ENCODE measurements at regions not wholly inside any gene's neighbourhood (a gene's known extent, or its start where the extent isn't known, plus 50 kb on each side); places are given as distances from the start of the nearest gene placed in this dataset.

- Histone ChIP-seq H3K9me2 (ENCODE audit: insufficient read depth) (no peaks in the 10 kb centered on the region), H3K4me3 (no peak overlapping the region), H3K9me3 (ENCODE audit: low read depth) (no peaks in the 10 kb centered on the region), H3K27ac (no peak overlapping the region), H3K36me3 (ENCODE audit: low read depth) (no peaks in the 10 kb centered on the region), H4K20me1 (ENCODE audit: insufficient read depth) (no peaks in the 10 kb centered on the region), H3K79me2 (ENCODE audit: insufficient read depth) (no peaks in the 10 kb centered on the region), H3F3A (ENCODE audit: insufficient read depth) (no peaks in the 10 kb centered on the region), H3K4me2 (ENCODE audit: unreplicated experiment) (no peak overlapping the region), H3K9ac (no peak overlapping the region), H3K4me1 (ENCODE audit: insufficient read depth) (no peaks in the 10 kb centered on the region), H2AFZ (no peak overlapping the region), H3K27me3 (replicated peaks; ENCODE audit: insufficient read depth) (no peaks in the 10 kb centered on the region)
- no peak for DNase-seq
- in situ Hi-C loops (cut with MboI): no loop called here
- TF ChIP-seq EZH2phosphoT487 (IDR thresholded peaks at IDR 0.05; ENCODE audit: insufficient read depth, low read depth): no peak
- TF ChIP-seq EZH2 (IDR thresholded peaks at IDR 0.05; ENCODE audit: insufficient read depth, poor library complexity, severe bottlenecking): no peak
Measured at GRCh38 chr15:53213336-53213735, 423.2 kb upstream of the ONECUT1 start.

- H3F3A ChIP-seq (ENCODE audit: insufficient read depth): no peaks in the 10 kb centered on the region
- H3K9me3 ChIP-seq (ENCODE audit: low read depth): no peaks in the 10 kb centered on the region
- no peaks in the 10 kb centered on the region for H3K27me3 ChIP-seq (replicated peaks; ENCODE audit: insufficient read depth)
- no peak overlapping the region for H3K27ac ChIP-seq
- no peaks in the 10 kb centered on the region for H3K79me2 ChIP-seq (ENCODE audit: insufficient read depth)
- H3K4me2 ChIP-seq (ENCODE audit: unreplicated experiment): no peak overlapping the region
- H3K9me2 ChIP-seq (ENCODE audit: insufficient read depth): no peaks in the 10 kb centered on the region
- no peaks in the 10 kb centered on the region for H3K4me1 ChIP-seq (ENCODE audit: insufficient read depth)
- no peaks in the 10 kb centered on the region for H4K20me1 ChIP-seq (ENCODE audit: insufficient read depth)
- in situ Hi-C loops (cut with MboI): no loop called here
- H2AFZ ChIP-seq: no peak overlapping the region
- 14 to 18% methylated on average over 4 of the region's 4 CpGs for WGBS, 2 experiments (ENCODE audit: low coverage in 1 of 2, low lambda C conversion rate in 2 of 2, missing lambda C conversion rate in 2 of 2)
- no peak for DNase-seq
- no peaks in the 10 kb centered on the region for H3K36me3 ChIP-seq (ENCODE audit: low read depth)
- H3K4me3 ChIP-seq: no peak overlapping the region
- no peak overlapping the region for H3K9ac ChIP-seq
- TF ChIP-seq EZH2phosphoT487 (IDR thresholded peaks at IDR 0.05; ENCODE audit: insufficient read depth, low read depth): no peak
- TF ChIP-seq EZH2 (IDR thresholded peaks at IDR 0.05; ENCODE audit: insufficient read depth, poor library complexity, severe bottlenecking): no peak
Measured at GRCh38 chr15:53212785-53213184, 422.6 kb upstream of the ONECUT1 start.

- Histone ChIP-seq H4K20me1 (ENCODE audit: insufficient read depth) (no peaks in the 10 kb centered on the region), H3F3A (ENCODE audit: insufficient read depth) (no peaks in the 10 kb centered on the region), H3K27ac (no peak overlapping the region), H3K27me3 (replicated peaks; ENCODE audit: insufficient read depth) (no peaks in the 10 kb centered on the region), H2AFZ (no peak overlapping the region), H3K9ac (no peak overlapping the region), H3K79me2 (ENCODE audit: insufficient read depth) (no peaks in the 10 kb centered on the region), H3K9me2 (ENCODE audit: insufficient read depth) (no peaks in the 10 kb centered on the region), H3K4me1 (ENCODE audit: insufficient read depth) (no peaks in the 10 kb centered on the region), H3K4me2 (ENCODE audit: unreplicated experiment) (no peak overlapping the region), H3K4me3 (no peak overlapping the region), H3K9me3 (ENCODE audit: low read depth) (no peaks in the 10 kb centered on the region), H3K36me3 (ENCODE audit: low read depth) (no peaks in the 10 kb centered on the region)
- TF ChIP-seq EZH2phosphoT487 (IDR thresholded peaks at IDR 0.05; ENCODE audit: insufficient read depth, low read depth): no peak
- TF ChIP-seq EZH2 (IDR thresholded peaks at IDR 0.05; ENCODE audit: insufficient read depth, poor library complexity, severe bottlenecking): no peak
- in situ Hi-C loops (cut with MboI): no loop called here
- DNase-seq: no peak
- WGBS, 2 experiments (ENCODE audit: low coverage in 1 of 2, low lambda C conversion rate in 2 of 2, missing lambda C conversion rate in 2 of 2): 3 to 4% methylated on average over 3 of the region's 3 CpGs
Measured at GRCh38 chr15:53210653-53211052, 420.5 kb upstream of the ONECUT1 start.

DNA sequence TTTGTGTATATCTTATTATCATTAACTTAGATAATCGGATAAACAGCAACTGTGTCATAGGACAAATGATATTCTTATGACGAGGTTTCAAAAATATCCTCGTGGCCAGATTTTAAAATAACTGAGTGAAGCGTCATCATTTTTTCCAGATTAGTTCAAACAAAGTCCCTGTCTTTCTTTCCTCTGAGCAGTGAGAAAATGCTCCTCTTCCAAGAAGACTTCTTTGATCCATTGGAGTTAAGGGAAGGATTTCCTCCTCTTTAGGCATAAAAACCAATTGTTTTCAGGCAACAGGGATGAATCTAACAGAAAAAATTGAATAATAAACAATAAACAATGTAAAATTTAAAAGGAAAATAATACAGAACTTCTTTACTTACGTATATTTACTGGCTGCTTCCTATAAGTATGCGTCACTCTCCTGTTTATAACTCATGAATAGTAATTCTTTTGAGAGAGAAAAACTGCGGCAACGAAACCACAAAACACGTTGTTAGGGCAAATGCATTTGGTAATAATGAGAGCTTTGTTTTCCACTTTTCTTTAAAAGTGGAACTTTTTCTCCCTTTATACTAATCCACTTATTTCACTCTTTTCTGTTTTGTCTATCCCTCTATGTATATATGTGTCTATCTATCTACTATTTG, 419.4 kb upstream of the ONECUT1 start:
- no peak overlapping the region for H2AFZ ChIP-seq
- H3K9me3 ChIP-seq (ENCODE audit: low read depth): no peaks in the 10 kb centered on the region
- H3K79me2 ChIP-seq (ENCODE audit: insufficient read depth): no peaks in the 10 kb centered on the region
- H3K4me1 ChIP-seq (ENCODE audit: insufficient read depth): no peaks in the 10 kb centered on the region
- no peak overlapping the region for H3K4me3 ChIP-seq
- no peaks in the 10 kb centered on the region for H3F3A ChIP-seq (ENCODE audit: insufficient read depth)
- no peak for DNase-seq
- no peak for TF ChIP-seq EZH2phosphoT487 (IDR thresholded peaks at IDR 0.05; ENCODE audit: insufficient read depth, low read depth)
- TF ChIP-seq EZH2 (IDR thresholded peaks at IDR 0.05; ENCODE audit: insufficient read depth, poor library complexity, severe bottlenecking): no peak
- no peaks in the 10 kb centered on the region for H3K36me3 ChIP-seq (ENCODE audit: low read depth)
- no peaks in the 10 kb centered on the region for H3K9me2 ChIP-seq (ENCODE audit: insufficient read depth)
- H3K4me2 ChIP-seq (ENCODE audit: unreplicated experiment): no peak overlapping the region
- no peak overlapping the region for H3K9ac ChIP-seq
- H3K27me3 ChIP-seq (replicated peaks; ENCODE audit: insufficient read depth): no peaks in the 10 kb centered on the region
- in situ Hi-C loops (cut with MboI): no loop called here
- H3K27ac ChIP-seq: no peak overlapping the region
- WGBS, 2 experiments (ENCODE audit: low coverage in 1 of 2, low lambda C conversion rate in 2 of 2, missing lambda C conversion rate in 2 of 2): 34 to 41% methylated on average over 9 of the region's 9 CpGs
- H4K20me1 ChIP-seq (ENCODE audit: insufficient read depth): no peaks in the 10 kb centered on the region

DNA sequence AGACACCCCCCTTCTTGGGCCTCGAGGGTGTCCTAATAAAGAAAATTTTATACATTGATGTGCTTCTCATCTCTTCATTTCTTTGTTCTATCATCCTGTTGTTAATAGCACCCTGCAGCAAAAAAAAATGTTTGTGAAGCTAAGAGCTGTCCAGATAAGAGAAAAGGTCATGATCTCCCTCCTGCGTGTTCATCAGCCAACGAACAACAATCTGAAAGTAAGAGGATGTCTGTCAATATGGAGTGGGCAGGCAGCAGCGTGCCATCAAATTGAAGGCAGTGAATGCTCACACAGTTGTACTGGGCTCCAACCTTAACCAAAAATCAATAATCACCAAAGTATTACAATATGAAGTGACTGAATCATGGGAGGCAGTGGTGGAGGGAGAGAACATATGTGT, 418.6 kb upstream of the ONECUT1 start:
- Histone ChIP-seq H3K27ac (no peak overlapping the region), H3K4me3 (no peak overlapping the region), H3K9me2 (ENCODE audit: insufficient read depth) (no peaks in the 10 kb centered on the region), H3K79me2 (ENCODE audit: insufficient read depth) (no peaks in the 10 kb centered on the region), H2AFZ (no peak overlapping the region), H3K4me2 (ENCODE audit: unreplicated experiment) (no peak overlapping the region), H3K4me1 (ENCODE audit: insufficient read depth) (no peaks in the 10 kb centered on the region), H3K9me3 (ENCODE audit: low read depth) (no peaks in the 10 kb centered on the region), H3K9ac (no peak overlapping the region), H3F3A (ENCODE audit: insufficient read depth) (no peaks in the 10 kb centered on the region), H3K27me3 (replicated peaks; ENCODE audit: insufficient read depth) (no peaks in the 10 kb centered on the region), H4K20me1 (ENCODE audit: insufficient read depth) (no peaks in the 10 kb centered on the region), H3K36me3 (ENCODE audit: low read depth) (no peaks in the 10 kb centered on the region)
- TF ChIP-seq EZH2phosphoT487 (IDR thresholded peaks at IDR 0.05; ENCODE audit: insufficient read depth, low read depth) (no peak), EZH2 (IDR thresholded peaks at IDR 0.05; ENCODE audit: insufficient read depth, poor library complexity, severe bottlenecking) (no peak)
- WGBS, 2 experiments (ENCODE audit: low coverage in 1 of 2, low lambda C conversion rate in 2 of 2, missing lambda C conversion rate in 2 of 2): 4 to 10% methylated on average over 4 of the region's 4 CpGs
- no peak for DNase-seq
- in situ Hi-C loops (cut with MboI): no loop called here
